CD4-positive, alpha-beta T cell treated with Interleukin-12 subunit alpha and Interleukin-12 subunit beta, for 1 hour (primary cell): ENCODE measurements at regions not wholly inside any gene's neighbourhood (a gene's known extent, or its start where the extent isn't known, plus 50 kb on each side); places are given as distances from the start of the nearest gene placed in this dataset.

Experiments used
- DNase-seq: peaks from one replicate; pipeline ENCODE4 v3.0.0-alpha.2; 2020

DNA sequence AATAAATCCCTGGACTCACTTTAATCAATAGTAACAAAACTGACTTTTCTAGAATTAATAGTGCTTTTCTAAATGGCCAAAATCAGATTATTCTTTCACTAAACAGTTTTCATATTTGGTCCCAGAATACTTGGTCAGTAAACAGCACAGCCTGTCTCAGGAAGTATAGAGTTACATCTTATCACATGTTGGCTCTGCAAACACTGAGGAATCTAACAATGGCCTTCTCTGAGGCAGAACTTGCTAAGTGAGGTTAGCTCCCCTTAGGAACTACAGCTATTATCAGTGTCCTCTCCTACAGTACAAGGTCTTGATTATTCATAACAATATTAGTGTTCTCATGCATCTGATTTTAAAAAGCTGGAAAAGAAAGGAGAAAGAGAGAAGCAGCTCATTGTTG, 1622.8 kb downstream of the HACE1 start:
- DNase-seq = no peak

DNA sequence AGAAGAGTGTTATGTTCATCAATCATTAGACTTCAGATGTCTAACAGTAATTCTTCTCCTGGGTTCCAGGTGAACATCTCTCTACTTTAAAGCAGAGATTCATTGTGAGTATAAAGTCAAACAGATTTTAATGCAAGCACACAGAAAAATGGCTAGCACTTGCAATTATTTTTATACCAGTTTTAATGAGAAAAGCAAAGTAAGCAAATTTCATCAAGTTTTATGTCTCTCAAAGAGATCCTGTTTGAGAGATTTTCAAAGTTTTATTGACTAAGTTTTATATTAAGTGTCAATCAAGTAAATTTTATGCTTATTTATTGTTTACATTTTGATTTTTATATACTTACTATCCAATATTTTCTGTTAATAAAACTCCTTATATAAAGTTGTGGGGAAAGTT, 1628.5 kb downstream of the HACE1 start:
- DNase-seq = no peak

DNA sequence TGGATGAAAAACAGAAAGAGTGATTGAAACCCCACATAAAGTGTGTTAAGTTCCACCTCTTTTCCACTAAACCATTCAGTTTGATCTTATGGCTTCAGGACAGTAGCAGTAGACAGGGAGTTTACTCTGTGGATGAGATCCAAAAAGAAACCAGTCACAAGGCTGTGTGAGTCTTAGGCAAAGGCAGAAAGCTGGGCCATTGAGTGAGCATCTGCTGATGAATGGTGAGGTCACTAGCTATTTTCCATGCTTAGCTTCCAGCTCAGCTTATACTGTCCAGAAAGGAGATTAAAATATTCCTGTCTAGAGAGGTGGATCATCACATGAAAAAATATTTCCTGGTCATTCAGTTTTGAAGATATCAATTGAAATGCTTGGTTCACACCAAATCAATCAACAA, 1643.9 kb downstream of the HACE1 start:
- no peak for DNase-seq

DNA sequence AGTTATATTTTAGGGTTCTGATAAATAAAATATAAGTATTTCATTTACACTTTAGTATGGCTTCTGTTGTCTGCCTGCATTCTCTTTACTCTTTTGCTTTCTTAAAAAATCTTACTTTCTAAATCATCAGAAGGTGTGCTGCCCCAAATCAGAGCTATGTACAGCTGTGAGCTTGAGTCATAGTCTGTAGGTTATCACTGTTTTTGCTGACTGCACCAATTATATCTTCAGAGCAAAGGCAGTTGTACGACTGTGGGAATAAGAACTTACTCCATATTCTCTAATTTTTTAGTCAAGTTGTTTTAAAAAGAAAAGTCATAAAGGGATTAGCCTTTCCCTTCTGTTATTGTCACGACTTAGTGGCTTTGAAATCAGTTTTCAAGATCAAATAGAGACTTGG, 1649.0 kb downstream of the HACE1 start:
- DNase-seq = no peak

- DNase-seq = no peak
Observed at GRCh38 chr6:103198386-103198785, 1661.3 kb downstream of the HACE1 start.

GRCh38 chr6:103193413-103193812, 1666.3 kb downstream of the HACE1 start:
- no peak for DNase-seq

DNA sequence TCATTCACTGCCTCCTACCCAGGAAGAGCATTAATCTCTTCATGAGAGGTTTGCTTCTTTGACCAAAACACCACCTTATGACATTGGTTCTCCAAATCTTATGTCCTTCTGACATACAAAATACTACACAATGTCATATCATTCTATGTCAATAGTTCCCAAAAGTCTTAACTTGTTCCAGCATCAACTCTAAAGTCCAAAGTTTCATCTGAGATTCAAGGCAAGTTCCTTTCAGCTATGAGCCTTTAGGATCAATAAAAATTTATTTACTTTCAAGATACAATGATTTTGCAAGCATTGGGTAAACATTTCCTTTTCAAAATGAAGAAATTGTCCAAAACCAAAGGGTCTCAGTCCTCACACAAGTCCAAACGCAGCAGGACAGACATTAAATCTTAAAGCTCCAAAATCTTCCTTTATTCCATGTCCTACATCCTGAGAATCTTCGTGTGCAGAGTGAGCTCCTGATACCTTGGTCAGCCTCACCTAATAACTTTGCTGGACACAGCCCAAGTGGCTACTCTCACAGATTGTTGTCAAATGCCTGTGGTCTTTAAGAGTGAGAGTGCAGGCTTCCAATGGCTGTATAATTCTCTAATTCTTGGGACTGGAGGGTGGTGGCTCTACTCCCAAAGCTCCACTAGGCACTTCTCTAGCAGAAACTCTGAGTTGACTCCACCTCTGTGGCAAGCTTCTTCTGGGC, 1668.2 kb downstream of the HACE1 start:
- no peak for DNase-seq

GRCh38 chr6:103184776-103185175, 1674.9 kb downstream of the HACE1 start:
- DNase-seq = no peak

DNA sequence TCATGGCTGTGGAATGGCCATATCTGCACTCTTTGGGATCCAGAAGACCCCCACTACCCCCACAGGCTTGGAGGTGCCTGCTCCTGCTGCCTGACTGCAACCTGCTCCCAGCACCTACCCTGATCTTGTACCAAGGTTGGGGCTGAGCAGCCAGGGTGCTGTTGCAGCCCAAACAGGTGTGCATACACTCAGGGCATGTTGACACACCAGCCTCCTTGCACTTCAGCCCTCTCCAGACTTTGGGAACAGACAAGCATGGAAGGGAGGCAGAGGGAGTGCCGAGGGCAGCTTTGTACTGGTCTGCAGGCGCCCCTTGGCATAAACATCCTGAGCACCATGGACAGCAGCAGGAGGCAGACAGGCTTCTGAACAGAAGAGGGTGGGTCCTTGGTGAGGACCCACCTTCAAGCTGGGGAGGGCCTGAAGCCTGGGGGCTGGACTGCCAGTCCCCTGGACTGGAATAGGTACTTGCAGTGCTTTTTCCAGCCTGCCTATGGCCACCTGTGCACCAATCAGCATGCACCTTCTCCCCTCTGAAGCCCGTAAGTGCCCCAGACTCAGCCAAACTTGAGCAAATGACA, 1675.8 kb downstream of the HACE1 start:
- no peak for DNase-seq

DNA sequence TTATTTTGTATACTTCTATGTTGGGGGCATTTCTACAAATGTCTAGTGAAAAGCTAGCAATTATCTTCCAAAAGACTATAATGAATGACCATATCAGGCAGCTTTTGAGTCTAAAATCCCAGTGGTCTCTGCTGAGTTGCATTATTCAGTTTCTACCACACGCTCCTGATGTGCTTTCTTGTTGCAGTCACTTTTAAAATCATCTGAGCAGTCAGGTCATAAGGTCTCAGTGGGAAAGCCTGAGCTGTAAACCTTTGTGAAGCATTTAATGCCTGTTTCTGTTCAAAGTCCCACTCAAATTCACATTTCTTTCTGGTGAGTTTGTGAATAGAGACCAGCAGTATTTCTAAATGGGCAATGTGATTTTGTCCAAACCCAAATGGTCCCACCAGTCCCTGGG, 1681.5 kb downstream of the HACE1 start:
- DNase-seq = no peak

GRCh38 chr6:103177791-103178190, 1681.9 kb downstream of the HACE1 start:
- no peak for DNase-seq

DNA sequence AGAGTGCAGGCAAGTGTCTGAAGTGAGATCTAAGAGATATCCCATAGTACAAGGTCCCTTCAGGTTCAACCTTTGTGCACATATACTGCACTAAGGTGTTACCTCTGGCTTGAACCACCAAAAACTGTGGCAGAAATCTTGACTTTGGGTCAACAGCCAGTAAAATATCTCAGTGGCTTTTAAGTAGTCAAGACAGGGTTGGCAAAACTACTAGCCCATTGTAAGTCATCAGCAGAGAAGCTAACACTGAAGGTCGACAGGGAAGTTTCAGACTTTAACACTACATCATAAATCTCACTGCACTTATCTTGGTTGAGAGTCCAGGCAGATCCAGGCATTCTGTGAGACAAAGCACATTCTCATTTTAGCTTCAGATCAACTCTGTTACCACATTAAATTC, 1684.7 kb downstream of the HACE1 start:
- no peak for DNase-seq

GRCh38 chr6:103167345-103168071, 1692.2 kb downstream of the HACE1 start:
- no peak for DNase-seq

DNA sequence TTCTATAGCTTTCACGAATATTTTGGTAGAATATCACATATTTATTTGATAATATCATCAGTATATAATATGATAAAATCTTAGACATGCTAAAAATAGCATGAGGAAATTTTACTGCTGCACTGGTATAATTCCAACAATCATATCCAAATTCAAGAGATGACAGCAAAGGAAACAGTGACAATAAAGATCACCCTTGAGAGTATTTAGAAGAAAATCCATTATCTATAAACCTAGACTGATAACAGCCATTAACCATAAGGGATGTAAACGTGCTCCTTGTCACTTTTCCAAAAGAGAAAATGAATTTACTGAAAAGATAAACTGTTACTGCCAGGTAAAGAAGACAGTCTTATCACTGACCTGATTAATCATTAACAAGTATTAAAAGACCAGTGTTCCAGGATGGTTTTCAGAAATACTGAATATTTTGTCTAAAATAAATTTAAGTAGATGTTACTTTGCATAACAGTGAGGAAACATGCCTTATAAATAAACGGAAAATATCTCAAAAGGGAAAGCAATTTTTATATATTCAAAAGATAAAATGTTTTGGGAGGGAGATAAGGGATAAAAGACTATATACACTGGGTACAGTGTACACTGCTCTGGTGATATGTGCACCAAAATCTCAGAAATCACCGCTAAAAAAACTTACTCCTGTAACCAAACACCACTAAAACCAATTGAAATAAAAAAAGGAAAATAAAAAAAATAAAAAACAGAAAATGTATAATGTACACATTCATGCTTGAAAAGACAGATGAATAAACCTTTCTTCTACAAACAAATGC, 1704.7 kb downstream of the HACE1 start:
- DNase-seq = no peak

DNA sequence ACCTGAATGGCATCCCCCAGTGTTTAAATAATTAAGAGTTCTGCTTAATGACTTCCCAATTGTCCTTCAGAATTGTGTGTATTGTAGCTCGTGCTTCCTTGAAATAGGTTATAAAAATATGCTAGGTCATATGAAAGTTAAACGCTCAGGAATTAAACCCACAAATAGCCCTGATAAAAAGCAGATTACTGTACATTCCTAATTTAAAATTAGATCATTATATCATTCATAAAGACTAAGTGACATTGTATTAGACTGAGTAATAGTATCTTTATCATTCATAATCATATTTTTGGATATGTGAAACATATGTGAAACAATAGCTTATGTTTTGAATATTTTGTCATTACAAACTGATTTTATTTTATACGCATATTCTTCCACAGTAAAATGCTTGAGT, 1706.7 kb downstream of the HACE1 start:
- DNase-seq = no peak

DNA sequence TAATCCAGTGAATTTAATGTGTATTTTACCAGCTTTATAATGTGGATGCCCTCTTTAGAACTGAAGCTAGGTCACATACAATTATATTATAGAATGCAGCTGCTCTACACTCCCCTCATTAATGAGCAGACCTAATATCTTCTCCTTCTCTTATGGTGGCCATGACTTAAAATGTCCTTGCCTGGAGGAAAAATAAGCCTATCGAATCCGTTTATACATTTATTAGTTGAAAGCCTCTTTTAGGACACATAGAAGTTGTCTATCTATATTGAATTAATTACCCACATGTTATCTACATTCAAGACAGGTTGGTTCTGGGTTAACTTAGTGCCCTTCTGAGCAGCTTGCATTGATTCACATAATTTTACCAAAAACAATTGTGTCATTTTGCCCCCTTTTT, 1716.8 kb downstream of the HACE1 start:
- no peak for DNase-seq

DNA sequence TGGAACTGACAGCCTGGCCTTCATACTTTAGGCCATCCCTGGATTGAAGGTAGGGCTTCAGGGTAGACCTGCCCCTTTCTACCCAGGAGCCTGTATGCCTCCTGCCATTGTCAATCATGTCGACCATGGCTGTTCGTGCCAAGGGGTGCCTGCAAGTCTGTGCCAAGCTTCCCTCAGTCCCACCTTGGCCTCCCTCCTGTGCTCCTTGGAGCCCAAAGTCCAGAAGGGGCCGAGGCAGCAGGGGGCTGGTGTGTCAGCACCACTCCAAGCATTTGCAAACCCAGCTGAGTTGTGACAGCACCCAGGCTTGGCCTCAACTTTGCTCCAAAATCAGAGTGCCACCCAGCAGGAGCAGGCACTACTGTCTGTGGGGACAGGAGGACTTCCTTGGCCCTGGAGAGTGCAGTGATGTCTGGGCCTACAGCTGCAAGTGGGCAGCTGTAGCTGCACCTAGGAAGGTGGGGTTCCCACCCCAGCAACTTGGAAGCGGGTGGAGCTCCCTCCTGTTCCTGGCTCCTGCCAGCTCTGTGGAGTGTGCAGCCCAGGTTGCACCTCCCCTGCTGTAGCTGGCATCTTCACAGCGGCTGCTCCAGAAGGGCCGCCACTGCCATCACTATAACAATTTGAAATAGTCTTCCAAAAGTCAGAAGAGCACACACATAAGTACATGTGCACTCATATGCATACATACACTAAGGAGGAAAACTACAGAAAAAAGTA, 1719.3 kb downstream of the HACE1 start:
- DNase-seq = no peak

DNA sequence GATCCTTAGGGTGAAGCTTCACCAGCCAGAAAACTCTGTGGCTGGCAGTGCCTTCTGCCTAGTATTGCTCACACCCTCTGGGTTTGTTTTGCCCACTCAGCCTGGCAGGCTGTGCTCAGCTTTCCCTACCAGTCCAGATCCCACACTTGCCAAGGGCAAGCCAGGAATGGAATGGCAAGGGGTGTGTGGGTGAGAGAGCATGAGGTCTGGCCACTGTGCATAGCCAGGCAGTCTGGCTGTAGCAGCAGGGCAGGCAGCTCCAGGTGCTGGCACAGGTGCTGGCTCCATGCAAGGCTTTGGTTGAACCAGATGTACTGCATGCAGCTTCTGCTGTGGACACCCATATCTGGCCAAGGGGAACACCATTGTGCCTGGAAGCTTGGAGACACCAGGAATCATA, 1720.3 kb downstream of the HACE1 start:
- no peak for DNase-seq

- no peak for DNase-seq
Observed at GRCh38 chr6:103124471-103124870, 1731.0 kb downstream of the GRIK2 start.

GRCh38 chr6:103122766-103123601, 1729.5 kb downstream of the GRIK2 start:
- no peak for DNase-seq

GRCh38 chr6:103119056-103119455, 1725.5 kb downstream of the GRIK2 start:
- DNase-seq = no peak

GRCh38 chr6:103114582-103114981, 1721.1 kb downstream of the GRIK2 start:
- no peak for DNase-seq
